Duodenal mucosa (tissue), 2 donors: ENCODE measurements at regions not wholly inside any gene's neighbourhood (a gene's known extent, or its start where the extent isn't known, plus 50 kb on each side); places are given as distances from the start of the nearest gene placed in this dataset.
"Not testable (repeated sequence)": the region's sequence is repeated elsewhere in the genome, so short reads cannot be mapped to it uniquely, and the experiment has no call there.

Experiments used
- H3K27ac ChIP-seq: one replicate; pipeline ENCODE4 v1.7.0; 2013; ENCODE audit warnings: low read depth, low read length
- H3K27me3 ChIP-seq, 2 donors: one replicate each; pipeline ENCODE4 v1.7.0; 2013; ENCODE audit warnings: low read length in 2 of 2, control low read depth in 1 of 2; ENCODE audit not compliant: insufficient read depth in 2 of 2, control insufficient read depth in 1 of 2
- H3K36me3 ChIP-seq, 2 donors: one replicate each; pipeline ENCODE4 v1.7.0; 2013; ENCODE audit warnings: low read length in 2 of 2, control low read depth in 1 of 2; ENCODE audit not compliant: insufficient read depth in 2 of 2, control insufficient read depth in 1 of 2
- H3K4me1 ChIP-seq, 2 donors: one replicate each; pipeline ENCODE4 v1.7.0; 2013; ENCODE audit warnings: low read length in 2 of 2, control low read depth in 1 of 2; ENCODE audit not compliant: insufficient read depth in 2 of 2, control insufficient read depth in 1 of 2
- H3K4me3 ChIP-seq, 2 donors: one replicate each; pipeline ENCODE4 v1.7.0; 2013; ENCODE audit warnings: low read length in 2 of 2, low read depth in 1 of 2
- H3K9ac ChIP-seq, 2 donors: one replicate each; pipeline ENCODE4 v1.7.0; 2013; ENCODE audit warnings: low read length in 2 of 2, low read depth in 1 of 2
- H3K9me3 ChIP-seq, 2 donors: one replicate each; pipeline ENCODE4 v1.7.0; 2013; ENCODE audit warnings: low read length in 2 of 2, control low read depth in 1 of 2; ENCODE audit not compliant: control insufficient read depth in 1 of 2

DNA sequence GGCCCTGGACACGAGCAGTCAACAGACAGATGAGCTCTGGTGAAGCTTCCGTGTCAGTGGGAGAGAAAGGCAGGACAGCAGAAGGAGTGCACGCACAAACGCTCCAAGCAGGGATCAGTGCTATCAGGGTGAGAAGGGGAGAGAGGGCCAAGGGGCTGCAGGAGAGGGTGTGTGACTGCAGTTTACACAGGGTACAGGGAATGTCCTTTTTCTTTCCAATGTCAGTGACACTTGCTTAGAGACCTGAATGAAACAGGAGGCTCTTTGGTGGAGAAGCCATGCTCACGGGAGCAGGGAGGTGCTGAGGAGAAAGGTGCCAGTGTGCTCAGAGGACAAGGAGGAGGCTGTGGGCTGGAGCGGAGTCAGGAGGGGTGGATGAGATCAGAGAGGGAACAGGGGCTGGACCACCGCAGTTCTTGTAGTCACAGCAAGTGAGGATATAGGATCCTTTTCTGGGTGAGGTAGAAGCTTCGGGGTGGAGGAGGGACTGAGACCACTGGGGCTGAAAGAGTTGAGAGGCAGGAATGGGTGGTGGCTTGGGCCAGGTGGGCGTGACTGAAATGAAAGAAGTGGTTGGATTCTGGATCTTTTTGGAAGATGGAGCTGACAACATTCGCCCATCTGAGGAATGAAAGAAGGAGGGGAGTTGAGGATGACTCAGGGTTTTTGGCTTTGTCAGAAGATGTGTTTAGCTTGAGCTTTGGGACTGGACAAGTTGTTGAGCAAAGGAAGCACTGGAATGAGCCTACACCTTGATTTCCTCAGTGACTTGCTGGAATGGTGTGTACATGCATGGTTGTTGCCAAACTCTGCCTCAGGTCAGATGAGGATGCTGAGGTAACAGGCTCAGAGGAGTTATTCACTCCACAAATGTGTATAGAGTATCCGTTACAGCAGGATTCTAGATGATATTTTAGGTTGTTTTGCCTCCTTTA lies 87.9 kb downstream of the ADAMTS15 start:
- H3K4me1 ChIP-seq: peaks cover 0 to 3% of the 10 kb centered on the region in 2 donors
- H3K4me3 ChIP-seq: no peak overlapping the region
- no peak overlapping the region for H3K27ac ChIP-seq
- no peaks in the 10 kb centered on the region for H3K9me3 ChIP-seq
- no peaks in the 10 kb centered on the region for H3K36me3 ChIP-seq
- no peaks in the 10 kb centered on the region for H3K27me3 ChIP-seq
- no peak overlapping the region for H3K9ac ChIP-seq

DNA sequence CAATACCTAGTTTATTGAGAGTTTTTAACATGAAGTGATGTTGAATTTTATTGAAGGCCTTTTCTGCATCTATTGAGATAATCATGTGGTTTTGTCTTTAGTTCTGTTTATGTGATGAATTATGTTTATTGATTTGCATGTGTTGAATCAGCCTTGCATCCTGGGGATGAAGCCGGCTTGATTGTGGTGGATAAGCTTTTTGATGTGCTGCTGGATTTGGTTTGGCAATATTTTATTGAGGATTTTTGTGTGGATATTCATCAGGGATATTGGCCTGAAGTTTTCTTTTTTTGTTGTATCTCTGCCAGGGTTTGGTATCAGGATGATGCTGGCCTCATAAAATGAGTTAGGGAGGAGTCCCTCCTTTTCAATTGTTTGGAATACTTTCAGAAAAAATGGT lies 91.2 kb downstream of the ADAMTS15 start:
- H3K36me3 ChIP-seq, H3K4me3 ChIP-seq, H3K27me3 ChIP-seq, H3K4me1 ChIP-seq, H3K9ac ChIP-seq, H3K9me3 ChIP-seq, H3K27ac ChIP-seq: not testable (repeated sequence)

DNA sequence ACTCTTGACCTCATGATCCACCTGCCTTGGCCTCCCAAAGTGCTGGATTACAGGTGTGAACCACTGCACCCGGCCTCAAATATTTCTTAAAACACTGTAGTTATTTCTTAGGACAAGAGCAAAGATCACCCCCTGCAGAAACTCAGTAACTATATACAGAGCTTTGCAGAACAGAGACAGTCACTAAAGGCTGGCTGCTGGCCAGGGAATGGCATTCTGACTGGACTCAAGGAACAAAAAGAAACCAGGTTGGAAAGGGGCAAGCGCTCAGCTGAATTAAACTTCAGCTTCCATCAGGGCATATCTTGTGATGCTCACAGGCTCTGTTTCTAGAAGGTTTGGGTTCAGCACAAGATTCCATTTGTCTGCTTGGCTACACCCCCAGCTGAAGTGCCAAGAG lies 95.8 kb downstream of the ADAMTS15 start:
- no peak overlapping the region for H3K9ac ChIP-seq
- no peaks in the 10 kb centered on the region for H3K9me3 ChIP-seq
- no peaks in the 10 kb centered on the region for H3K27me3 ChIP-seq
- no peaks in the 10 kb centered on the region for H3K4me1 ChIP-seq
- H3K36me3 ChIP-seq: no peaks in the 10 kb centered on the region
- no peak overlapping the region for H3K27ac ChIP-seq
- H3K4me3 ChIP-seq: no peak overlapping the region

DNA sequence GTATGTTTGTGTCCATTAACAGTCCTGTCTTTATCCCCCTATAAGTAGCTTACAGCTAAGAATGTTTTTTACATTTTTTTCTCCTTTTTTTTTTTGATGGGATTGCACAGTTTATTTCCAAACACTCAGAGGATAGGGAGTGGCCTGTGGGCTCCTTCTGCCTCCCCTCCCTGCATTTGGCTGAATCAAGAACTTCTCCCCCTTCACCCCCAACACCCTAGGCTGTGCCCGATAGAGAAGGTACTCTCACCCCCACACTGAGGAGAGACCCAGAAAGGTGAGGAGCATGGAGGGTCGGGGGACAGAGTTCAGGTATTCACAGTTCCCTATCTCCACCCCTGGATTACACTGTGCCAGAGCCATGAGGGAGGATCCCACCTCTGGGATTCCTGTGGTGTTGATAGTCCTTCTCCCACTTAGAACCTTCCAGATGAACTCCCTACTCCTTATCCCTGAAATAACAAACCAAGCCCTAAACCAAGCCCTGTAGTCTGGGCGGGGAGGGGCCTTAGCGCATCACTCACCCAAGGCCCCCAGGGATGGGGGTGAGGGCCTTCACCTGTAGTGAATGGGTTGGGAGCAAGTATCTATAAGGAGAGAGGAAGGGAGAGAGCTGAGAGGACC lies 97.1 kb downstream of the ADAMTS15 start:
- Histone ChIP-seq H3K27me3 (no peaks in the 10 kb centered on the region), H3K4me3 (no peak overlapping the region)

DNA sequence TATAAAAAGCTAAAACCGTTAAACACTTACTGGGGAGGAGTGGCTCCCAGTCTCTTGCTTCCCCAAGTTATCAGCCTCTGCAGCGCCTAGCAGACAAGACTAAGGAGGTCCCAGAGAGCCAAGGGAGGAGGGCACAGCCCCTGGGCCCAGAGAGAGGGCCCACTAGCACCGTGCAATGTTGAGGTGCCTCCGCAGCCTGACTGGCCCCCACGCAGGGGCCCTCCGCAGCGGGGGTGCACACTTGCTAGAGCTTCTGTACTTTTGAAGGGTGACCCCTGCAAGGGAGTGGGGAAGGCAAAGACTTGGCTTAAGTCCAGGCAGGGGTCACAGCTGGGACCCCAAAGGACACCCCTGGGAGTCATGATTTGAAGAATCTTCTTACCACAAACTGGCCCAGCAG lies 98.0 kb downstream of the ADAMTS15 start:
- Histone ChIP-seq H3K27me3 (no peaks in the 10 kb centered on the region), H3K4me3 (no peak overlapping the region), H3K4me1 (no peaks in the 10 kb centered on the region), H3K9ac (no peak overlapping the region), H3K27ac (no peak overlapping the region), H3K9me3 (no peaks in the 10 kb centered on the region), H3K36me3 (no peaks in the 10 kb centered on the region)

More for the DNA sequence above, 97.1 kb downstream of the ADAMTS15 start:
- H3K4me1 ChIP-seq: no peaks in the 10 kb centered on the region
- H3K9ac ChIP-seq: no peak overlapping the region
- H3K36me3 ChIP-seq: no peaks in the 10 kb centered on the region
- H3K9me3 ChIP-seq: no peaks in the 10 kb centered on the region
- no peak overlapping the region for H3K27ac ChIP-seq

DNA sequence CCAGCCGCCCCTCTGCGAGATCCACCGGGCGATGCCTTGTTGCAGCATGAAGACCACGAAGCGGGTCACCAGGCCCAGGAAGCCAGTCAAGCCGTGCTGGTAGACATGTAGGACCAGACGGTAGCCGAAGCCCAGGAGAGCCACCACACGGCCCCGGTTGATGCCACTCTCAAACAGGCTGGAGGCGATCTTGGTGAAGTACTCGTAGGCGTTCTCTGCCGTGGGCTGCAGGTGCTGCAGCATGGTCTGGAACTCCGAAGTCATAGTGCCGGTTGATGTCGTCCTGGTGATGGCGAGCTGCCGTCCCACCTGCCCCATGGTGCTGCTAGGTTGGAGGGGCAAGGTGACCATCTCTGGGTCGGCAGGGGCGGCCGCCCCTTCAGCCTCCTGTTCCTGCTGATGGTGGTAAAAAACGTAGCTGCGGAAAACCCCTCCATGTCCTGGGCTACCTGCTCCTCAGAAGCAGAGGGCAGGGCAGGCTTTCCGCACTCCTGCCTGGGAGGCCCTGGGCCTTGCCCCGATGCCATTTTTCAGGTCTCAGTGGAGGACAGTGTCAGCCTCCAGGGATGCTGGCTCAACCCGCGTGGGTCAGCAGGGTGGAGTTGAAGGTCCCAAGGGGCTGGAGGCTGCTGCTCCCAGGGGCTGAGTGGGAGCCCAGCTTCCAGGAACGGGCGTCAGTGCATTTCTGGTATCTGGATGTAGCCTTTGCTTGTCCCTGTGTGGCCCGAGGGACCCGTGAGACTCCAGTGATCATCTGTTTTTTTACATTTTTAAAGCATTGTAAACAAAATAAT lies 98.7 kb downstream of the ADAMTS15 start:
- no peaks in the 10 kb centered on the region for H3K36me3 ChIP-seq
- no peak overlapping the region for H3K4me3 ChIP-seq
- no peak overlapping the region for H3K9ac ChIP-seq
- H3K27me3 ChIP-seq: no peaks in the 10 kb centered on the region
- no peaks in the 10 kb centered on the region for H3K4me1 ChIP-seq
- H3K27ac ChIP-seq: no peak overlapping the region
- no peaks in the 10 kb centered on the region for H3K9me3 ChIP-seq

DNA sequence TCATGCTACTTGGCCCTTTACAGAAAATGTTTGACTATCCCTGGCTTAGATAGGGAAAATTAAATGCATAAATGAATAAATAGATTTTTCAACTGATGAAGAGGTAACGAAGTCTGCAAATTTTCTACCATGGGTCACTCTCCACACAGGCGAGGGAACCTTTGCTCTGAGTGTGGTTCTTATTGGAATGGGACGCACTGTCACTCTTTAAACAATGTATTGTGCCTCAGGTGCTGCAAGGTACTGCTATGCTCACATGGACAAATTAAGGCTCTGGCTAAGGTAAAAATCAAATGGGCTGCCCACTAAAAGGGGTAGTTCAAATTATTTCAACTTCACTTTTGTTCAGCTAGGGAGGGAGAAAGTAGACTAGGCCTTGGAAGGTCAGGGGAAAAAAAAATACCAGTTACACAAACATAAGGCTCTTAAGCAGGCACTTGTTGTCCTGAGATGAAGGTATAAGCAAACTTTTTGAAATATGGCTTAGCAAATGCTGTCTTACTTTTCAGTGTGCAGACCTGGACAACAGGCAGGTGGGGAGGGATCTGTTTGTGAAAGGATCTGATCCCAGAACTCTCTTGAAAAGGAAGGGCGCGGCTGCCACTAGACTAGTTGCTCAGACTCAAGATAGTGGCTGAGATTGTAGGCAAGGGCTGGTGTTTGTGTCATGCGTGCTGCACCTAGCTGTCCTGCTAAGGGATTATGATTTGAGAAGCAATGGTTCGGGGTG lies 99.5 kb downstream of the ADAMTS15 start:
- no peak overlapping the region for H3K27ac ChIP-seq
- H3K9me3 ChIP-seq: no peaks in the 10 kb centered on the region
- no peak overlapping the region for H3K4me3 ChIP-seq
- no peaks in the 10 kb centered on the region for H3K27me3 ChIP-seq
- no peaks in the 10 kb centered on the region for H3K36me3 ChIP-seq
- H3K9ac ChIP-seq: no peak overlapping the region
- no peaks in the 10 kb centered on the region for H3K4me1 ChIP-seq

DNA sequence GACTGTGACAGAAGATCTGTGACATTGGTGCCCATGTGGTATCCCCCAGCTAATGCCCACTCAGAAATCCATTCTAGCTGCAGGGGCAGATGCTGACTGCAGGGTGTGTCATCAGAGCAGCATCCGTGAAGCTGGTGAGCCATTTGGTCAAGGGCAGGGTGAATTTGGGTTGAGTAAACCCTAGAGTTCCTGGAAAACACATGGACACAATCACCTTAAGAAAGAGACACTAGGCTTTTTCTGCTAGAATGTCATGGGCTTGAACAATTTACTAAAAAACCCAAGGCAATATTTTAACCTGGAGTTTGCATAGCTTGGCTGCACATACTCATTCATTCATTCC lies 100.0 kb downstream of the ADAMTS15 start:
- Histone ChIP-seq H3K27ac (no peak overlapping the region), H3K9me3 (no peaks in the 10 kb centered on the region), H3K4me3 (no peak overlapping the region), H3K4me1 (no peaks in the 10 kb centered on the region), H3K36me3 (no peaks in the 10 kb centered on the region), H3K27me3 (no peaks in the 10 kb centered on the region), H3K9ac (no peak overlapping the region)

DNA sequence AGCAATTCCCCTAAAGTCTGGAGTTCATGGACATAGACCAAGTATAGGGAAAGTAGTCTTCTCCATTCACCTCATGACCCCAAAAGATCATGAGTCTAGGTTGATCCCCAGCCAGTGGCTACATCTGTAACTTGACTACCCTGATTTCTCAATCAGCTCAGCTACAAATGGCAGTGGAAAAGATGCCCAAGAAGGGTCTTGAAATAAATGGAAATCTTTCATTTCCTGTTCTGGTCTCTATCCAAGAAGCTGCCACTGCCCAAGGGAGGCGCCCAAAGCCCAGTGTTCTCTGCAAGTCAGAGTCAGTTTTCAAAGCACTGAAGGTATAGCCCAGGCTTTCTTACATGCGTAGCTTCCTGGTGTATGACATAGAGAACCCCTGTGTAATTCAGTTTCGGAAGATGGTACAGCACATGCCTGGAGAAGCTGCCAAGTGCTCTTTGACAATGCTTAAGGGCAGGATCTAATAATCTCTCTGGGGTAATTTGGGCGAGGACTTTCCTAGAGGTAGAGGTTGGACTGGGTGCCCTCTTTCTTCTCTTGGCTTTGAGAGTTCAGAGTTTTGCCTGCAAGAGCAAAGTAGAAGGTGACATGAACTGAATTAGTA lies 101.1 kb downstream of the ADAMTS15 start:
- Histone ChIP-seq H3K4me3 (no peak overlapping the region), H3K9ac (no peak overlapping the region), H3K27ac (no peak overlapping the region), H3K9me3 (no peaks in the 10 kb centered on the region), H3K27me3 (peaks cover 0 to 3% of the 10 kb centered on the region in 2 donors), H3K36me3 (no peaks in the 10 kb centered on the region), H3K4me1 (peaks cover 0 to 3% of the 10 kb centered on the region in 2 donors)
